Stomach (tissue), 4 donors: ENCODE measurements at regions not wholly inside any gene's neighbourhood (a gene's known extent, or its start where the extent isn't known, plus 50 kb on each side); places are given as distances from the start of the nearest gene placed in this dataset.

Source experiments
- POLR2A ChIP-seq, 4 donors: fragments of 450-650 bp; IDR thresholded peaks; one replicate each; pipeline ENCODE4 v1.6.1; 2016; ENCODE audit warnings: antibody characterized with exemption in 4 of 4, control low read depth in 2 of 4, mild to moderate bottlenecking in 1 of 4, moderate library complexity in 1 of 4
- POLR2AphosphoS5 ChIP-seq, 3 donors: sonication (generic); formaldehyde crosslinking; IDR thresholded peaks; one replicate each; pipeline ENCODE4 v1.6.1; 2016; ENCODE audit warnings: antibody characterized with exemption in 3 of 3
- TF ChIP-seq, protein P1 (sequence below), 7 experiments: fragments of 450-650 bp in 4 of 7; fragments of 200-600 bp in 3 of 7; sonication (generic) in 3 of 7; IDR thresholded peaks; one replicate each; pipeline ENCODE4 v1.5.1; 2016 to 2019; ENCODE audit warnings: antibody characterized with exemption in 7 of 7, control low read depth in 2 of 7, mild to moderate bottlenecking in 1 of 7

DNA sequence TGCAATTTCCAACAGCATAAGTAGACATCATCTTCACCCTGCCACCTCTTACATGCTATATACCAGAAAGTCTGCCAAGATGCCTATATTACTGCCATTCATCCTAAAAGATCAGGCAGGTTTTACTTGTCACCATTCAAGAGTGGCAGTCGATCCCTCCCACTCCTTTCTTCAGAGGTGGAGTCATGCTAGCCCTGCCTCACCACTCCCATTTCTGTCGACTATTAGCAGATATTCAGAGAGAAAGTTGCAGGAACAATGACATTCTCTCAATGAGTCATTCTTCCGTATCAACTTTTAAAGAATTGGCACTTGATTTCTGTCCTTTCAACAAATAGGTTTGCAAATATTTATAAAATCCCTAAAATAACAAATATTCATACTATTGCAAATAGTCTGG, 1060.1 kb downstream of the ADGRL3 start:
- TF ChIP-seq POLR2AphosphoS5 (IDR thresholded peaks at IDR 0.05) (no peak), POLR2A (IDR thresholded peaks at IDR 0.05) (no peak)
- TF ChIP-seq, protein P1, sequence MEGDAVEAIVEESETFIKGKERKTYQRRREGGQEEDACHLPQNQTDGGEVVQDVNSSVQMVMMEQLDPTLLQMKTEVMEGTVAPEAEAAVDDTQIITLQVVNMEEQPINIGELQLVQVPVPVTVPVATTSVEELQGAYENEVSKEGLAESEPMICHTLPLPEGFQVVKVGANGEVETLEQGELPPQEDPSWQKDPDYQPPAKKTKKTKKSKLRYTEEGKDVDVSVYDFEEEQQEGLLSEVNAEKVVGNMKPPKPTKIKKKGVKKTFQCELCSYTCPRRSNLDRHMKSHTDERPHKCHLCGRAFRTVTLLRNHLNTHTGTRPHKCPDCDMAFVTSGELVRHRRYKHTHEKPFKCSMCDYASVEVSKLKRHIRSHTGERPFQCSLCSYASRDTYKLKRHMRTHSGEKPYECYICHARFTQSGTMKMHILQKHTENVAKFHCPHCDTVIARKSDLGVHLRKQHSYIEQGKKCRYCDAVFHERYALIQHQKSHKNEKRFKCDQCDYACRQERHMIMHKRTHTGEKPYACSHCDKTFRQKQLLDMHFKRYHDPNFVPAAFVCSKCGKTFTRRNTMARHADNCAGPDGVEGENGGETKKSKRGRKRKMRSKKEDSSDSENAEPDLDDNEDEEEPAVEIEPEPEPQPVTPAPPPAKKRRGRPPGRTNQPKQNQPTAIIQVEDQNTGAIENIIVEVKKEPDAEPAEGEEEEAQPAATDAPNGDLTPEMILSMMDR (IDR thresholded peaks at IDR 0.05) = no peak
